DND-41 (cell line): ENCODE measurements at regions not wholly inside any gene's neighbourhood (a gene's known extent, or its start where the extent isn't known, plus 50 kb on each side); places are given as distances from the start of the nearest gene placed in this dataset.

Source experiments
- ATAC-seq: fragments of 200-7000 bp; cut with Tn5 transposase; 3 replicates; pipeline ENCODE4 v1.9.1; 2021; ENCODE audit warnings: low read depth; ENCODE audit not compliant: insufficient read depth
- DNase-seq: peaks from one replicate; pipeline ENCODE4 v3.0.0-alpha.2; 2020
- H2AFZ ChIP-seq: 2 replicates; pipeline ENCODE4 v1.6.0; 2012; ENCODE audit warnings: low read depth, low read length
- H3K27ac ChIP-seq: 2 replicates; pipeline ENCODE4 v1.5.1; 2012; ENCODE audit warnings: low read length, inconsistent platforms
- H3K27me3 ChIP-seq: fragments of 200-600 bp; sonication (generic); 2 replicates; pipeline ENCODE4 v1.6.0; 2012; ENCODE audit warnings: low read length, mild to moderate bottlenecking, inconsistent platforms; ENCODE audit not compliant: insufficient read depth, poor library complexity
- H3K36me3 ChIP-seq: 2 replicates; pipeline ENCODE4 v1.5.1; 2012; ENCODE audit warnings: low read length, inconsistent platforms; ENCODE audit not compliant: insufficient read depth
- H3K4me1 ChIP-seq: 2 replicates; pipeline ENCODE4 v1.5.1; 2012; ENCODE audit warnings: mild to moderate bottlenecking, low read length; ENCODE audit not compliant: insufficient read depth
- H3K4me2 ChIP-seq: 2 replicates; pipeline ENCODE4 v1.6.0; 2012; ENCODE audit warnings: mild to moderate bottlenecking, moderate library complexity, low read length, inconsistent platforms; ENCODE audit not compliant: insufficient read depth
- H3K4me3 ChIP-seq, 2 experiments: fragments of 200-600 bp in 1 of 2; shearing (Covaris generic) in 1 of 2; 2 replicates each; pipeline ENCODE4 v1.5.1; 2012 to 2016; ENCODE audit warnings: inconsistent platforms in 2 of 2, low read length in 2 of 2, mild to moderate bottlenecking in 2 of 2, low read depth in 1 of 2, moderate library complexity in 1 of 2
- H3K79me2 ChIP-seq: 2 replicates; pipeline ENCODE4 v1.6.0; 2012; ENCODE audit warnings: low read length, inconsistent platforms; ENCODE audit not compliant: insufficient read depth
- H3K9ac ChIP-seq: 2 replicates; pipeline ENCODE4 v1.6.0; 2012; ENCODE audit warnings: low read depth, mild to moderate bottlenecking, inconsistent platforms, low read length, moderate library complexity
- H3K9me3 ChIP-seq: 2 replicates; pipeline ENCODE4 v1.5.1; 2012; ENCODE audit warnings: low read length, moderate library complexity, mild to moderate bottlenecking, inconsistent platforms; ENCODE audit not compliant: insufficient read depth, severe bottlenecking
- H4K20me1 ChIP-seq: 2 replicates; pipeline ENCODE4 v1.6.0; 2012; ENCODE audit warnings: low read length; ENCODE audit not compliant: insufficient read depth
- EZH2 ChIP-seq: IDR thresholded peaks from 3 replicates; pipeline ENCODE4 v1.6.1; 2012; ENCODE audit warnings: borderline replicate concordance, low read depth, mild to moderate bottlenecking, moderate library complexity, low read length, inconsistent platforms; ENCODE audit not compliant: severe bottlenecking
- TF ChIP-seq, protein P1 (sequence below): IDR thresholded peaks from 2 replicates; pipeline ENCODE4 v1.5.1; 2012; ENCODE audit warnings: borderline replicate concordance, low read length, moderate library complexity, mild to moderate bottlenecking; ENCODE audit not compliant: poor library complexity, severe bottlenecking; ENCODE audit errors: extremely low read depth

DNA sequence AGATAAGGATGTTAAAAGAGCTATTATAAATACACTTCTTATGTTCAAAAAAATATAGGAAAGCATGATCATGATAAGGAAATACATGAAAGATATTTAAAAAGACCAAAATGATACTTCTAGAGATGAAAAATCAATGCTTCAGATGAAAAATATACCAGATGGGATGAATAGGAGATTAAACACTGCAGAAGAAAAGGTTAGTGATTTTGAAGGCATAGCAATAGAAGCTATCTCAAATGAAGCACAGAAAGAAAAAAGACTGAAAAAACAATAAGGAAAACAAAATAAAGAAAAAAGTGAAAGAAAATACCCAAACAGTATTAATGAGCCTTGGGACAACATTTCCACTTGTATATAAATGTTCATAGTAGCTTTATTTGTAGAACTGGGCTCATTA, 80.7 kb upstream of the LEF1 start:
- Histone ChIP-seq H3K9ac (no peak overlapping the region), H3K4me3 (no peak overlapping the region), H3K4me2 (no peak overlapping the region), H3K79me2 (no peaks in the 10 kb centered on the region), H4K20me1 (no peaks in the 10 kb centered on the region), H3K4me1 (peaks cover 12% of the 10 kb centered on the region), H3K27me3 (no peaks in the 10 kb centered on the region), H3K9me3 (peaks cover 10% of the 10 kb centered on the region), H3K27ac (no peak overlapping the region), H3K36me3 (0 out of 2 replicates have a peak, but pooled peaks cover 4% of the 10 kb centered on the region), H2AFZ (no peak overlapping the region)
- no peak for DNase-seq
- ATAC-seq, result no peak
- TF ChIP-seq, protein P1, sequence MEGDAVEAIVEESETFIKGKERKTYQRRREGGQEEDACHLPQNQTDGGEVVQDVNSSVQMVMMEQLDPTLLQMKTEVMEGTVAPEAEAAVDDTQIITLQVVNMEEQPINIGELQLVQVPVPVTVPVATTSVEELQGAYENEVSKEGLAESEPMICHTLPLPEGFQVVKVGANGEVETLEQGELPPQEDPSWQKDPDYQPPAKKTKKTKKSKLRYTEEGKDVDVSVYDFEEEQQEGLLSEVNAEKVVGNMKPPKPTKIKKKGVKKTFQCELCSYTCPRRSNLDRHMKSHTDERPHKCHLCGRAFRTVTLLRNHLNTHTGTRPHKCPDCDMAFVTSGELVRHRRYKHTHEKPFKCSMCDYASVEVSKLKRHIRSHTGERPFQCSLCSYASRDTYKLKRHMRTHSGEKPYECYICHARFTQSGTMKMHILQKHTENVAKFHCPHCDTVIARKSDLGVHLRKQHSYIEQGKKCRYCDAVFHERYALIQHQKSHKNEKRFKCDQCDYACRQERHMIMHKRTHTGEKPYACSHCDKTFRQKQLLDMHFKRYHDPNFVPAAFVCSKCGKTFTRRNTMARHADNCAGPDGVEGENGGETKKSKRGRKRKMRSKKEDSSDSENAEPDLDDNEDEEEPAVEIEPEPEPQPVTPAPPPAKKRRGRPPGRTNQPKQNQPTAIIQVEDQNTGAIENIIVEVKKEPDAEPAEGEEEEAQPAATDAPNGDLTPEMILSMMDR, result no peak

- TF ChIP-seq EZH2, result no peak
- TF ChIP-seq, protein P1, result no peak
- H3K27me3 ChIP-seq, result no peaks in the 10 kb centered on the region
- H3K9ac ChIP-seq, result no peak overlapping the region
- H3K36me3 ChIP-seq, result 0 out of 2 replicates have a peak, but pooled peaks cover 4% of the 10 kb centered on the region
- H3K4me1 ChIP-seq, result peaks cover 14% of the 10 kb centered on the region
- H2AFZ ChIP-seq, result no peak overlapping the region
- H3K4me3 ChIP-seq, result no peak overlapping the region
- ATAC-seq (peak; percentile 32; the same call in 1 of the 3 replicates), DNase-seq (no peak)
- H3K27ac ChIP-seq, result no peak overlapping the region
- no peaks in the 10 kb centered on the region for H4K20me1 ChIP-seq
- H3K9me3 ChIP-seq, result peaks cover 10% of the 10 kb centered on the region
- no peaks in the 10 kb centered on the region for H3K79me2 ChIP-seq
- H3K4me2 ChIP-seq, result no peak overlapping the region
These were observed 78.8 kb upstream of the LEF1 start for GRCh38 chr4:108247387-108248049.

GRCh38 chr4:108244606-108245005, 75.9 kb upstream of the LEF1 start:
- Histone ChIP-seq H3K4me2 (no peak overlapping the region), H4K20me1 (no peaks in the 10 kb centered on the region), H3K79me2 (no peaks in the 10 kb centered on the region), H3K4me1 (peaks cover 14% of the 10 kb centered on the region), H2AFZ (peak overlapping the region; percentile 16; the same call in 1 of the 2 replicates), H3K27me3 (no peaks in the 10 kb centered on the region), H3K36me3 (no peaks in the 10 kb centered on the region), H3K9ac (no peak overlapping the region), H3K9me3 (peaks cover 8% of the 10 kb centered on the region), H3K27ac (peak overlapping the region; percentile 7), H3K4me3 (no peak overlapping the region)
- ATAC-seq (peak; percentile 65), DNase-seq (no peak)
- TF ChIP-seq, protein P1, result no peak
- no peak for TF ChIP-seq EZH2
